ENCODE measurements at regions not wholly inside any gene's neighbourhood (a gene's known extent, or its start where the extent isn't known, plus 50 kb on each side); places are given as distances from the start of the nearest gene placed in this dataset.

DNA sequence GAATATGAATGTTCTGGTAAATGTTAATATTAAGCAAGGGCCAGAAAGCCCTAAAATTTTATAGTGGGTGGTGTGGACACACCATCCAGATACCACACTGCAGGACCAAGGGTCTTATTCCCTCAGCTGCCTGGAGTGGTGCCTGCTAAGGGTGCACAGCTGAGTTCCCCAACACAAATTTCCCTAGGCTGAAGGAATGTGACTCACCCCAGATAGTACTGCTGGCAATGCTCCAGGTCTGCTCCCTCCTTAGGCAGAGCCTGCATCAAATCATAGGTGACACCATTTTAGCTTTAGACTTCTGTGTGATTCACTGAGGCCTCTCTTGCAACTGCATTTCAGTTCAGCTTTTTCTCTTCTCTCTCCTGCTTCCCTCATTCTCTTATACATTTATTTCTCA, 321.1 kb downstream of the SATB2 start:
- DNase-seq (ENCODE audit: low read depth) = peak; percentile 58
- no peak overlapping the region for H3K4me3 ChIP-seq (ENCODE audit: low read depth, low read length)
- TF ChIP-seq, protein P1, sequence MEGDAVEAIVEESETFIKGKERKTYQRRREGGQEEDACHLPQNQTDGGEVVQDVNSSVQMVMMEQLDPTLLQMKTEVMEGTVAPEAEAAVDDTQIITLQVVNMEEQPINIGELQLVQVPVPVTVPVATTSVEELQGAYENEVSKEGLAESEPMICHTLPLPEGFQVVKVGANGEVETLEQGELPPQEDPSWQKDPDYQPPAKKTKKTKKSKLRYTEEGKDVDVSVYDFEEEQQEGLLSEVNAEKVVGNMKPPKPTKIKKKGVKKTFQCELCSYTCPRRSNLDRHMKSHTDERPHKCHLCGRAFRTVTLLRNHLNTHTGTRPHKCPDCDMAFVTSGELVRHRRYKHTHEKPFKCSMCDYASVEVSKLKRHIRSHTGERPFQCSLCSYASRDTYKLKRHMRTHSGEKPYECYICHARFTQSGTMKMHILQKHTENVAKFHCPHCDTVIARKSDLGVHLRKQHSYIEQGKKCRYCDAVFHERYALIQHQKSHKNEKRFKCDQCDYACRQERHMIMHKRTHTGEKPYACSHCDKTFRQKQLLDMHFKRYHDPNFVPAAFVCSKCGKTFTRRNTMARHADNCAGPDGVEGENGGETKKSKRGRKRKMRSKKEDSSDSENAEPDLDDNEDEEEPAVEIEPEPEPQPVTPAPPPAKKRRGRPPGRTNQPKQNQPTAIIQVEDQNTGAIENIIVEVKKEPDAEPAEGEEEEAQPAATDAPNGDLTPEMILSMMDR (IDR thresholded peaks at IDR 0.05; ENCODE audit: insufficient read depth, low read depth, low read length) = no peak

DNA sequence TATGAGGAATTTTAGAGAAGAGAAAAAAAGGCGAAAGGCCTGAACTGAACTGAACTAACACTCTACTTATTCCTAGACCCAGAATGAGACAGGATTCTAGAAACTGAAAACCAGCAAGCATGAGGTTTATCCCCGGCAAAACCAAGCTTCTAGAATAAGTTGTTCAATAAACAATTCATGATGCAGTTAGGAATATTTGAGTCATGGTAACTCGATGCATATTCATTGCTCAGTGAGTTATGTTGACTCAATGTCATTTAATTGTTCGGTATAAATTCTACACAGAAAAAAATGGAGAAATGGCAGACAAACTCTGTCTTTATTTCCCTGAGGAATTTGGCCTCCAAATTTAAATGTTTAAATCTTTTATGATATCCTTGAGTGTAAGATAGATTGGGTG, 321.5 kb downstream of the SATB2 start:
- TF ChIP-seq, protein P1 (IDR thresholded peaks at IDR 0.05; ENCODE audit: insufficient read depth, low read depth, low read length) = no peak
- H3K4me3 ChIP-seq (ENCODE audit: low read depth, low read length) = no peak overlapping the region
- DNase-seq (ENCODE audit: low read depth) = peak; percentile 3

DNA sequence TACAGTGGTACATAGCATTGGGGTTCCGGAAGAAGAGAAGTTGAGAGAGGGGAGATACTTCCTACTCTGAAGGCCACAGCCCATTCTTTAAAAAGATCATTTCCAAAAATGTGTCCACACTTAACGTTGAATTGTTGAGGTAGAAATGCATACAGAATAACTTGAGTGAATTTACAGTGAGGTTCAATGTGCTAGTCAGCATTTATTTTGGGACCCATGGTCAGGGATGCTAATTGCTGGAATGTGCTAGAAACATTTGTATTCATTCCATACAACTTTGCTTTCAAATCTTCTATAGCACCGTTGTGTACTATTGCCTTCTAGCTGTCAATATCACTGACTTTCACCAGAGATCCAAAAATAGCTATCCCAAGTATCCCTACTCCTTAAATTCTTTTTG, 325.9 kb downstream of the SATB2 start:
- H3K4me3 ChIP-seq (ENCODE audit: low read depth, low read length) = no peak overlapping the region
- TF ChIP-seq, protein P1 (IDR thresholded peaks at IDR 0.05; ENCODE audit: insufficient read depth, low read depth, low read length) = no peak
- DNase-seq (ENCODE audit: low read depth) = no peak

DNA sequence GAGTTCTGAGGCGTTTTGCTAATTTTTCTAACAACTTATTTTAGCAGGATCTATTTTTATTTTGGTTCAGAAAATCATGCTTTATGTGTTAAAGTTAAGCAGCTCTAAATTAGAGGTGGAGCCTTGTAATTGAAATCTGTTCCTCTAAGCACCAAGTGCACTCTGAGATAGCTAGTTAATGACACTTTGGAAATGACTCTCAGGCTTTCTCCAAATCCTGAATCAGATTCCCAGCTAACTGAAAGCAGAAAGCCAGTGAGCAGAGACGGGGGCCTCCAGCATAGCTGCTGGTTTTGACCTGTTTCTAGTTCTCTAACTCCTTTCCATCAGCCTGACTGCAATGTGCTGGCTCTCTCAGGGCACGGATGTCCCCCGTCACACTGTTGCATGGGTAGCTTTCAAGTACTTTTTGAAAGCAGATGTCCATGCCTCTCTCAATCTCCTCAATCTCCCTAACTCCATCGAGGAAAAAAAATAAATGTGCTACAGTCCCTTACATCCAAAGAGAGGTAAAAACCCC, 326.5 kb downstream of the SATB2 start:
- TF ChIP-seq, protein P1 (IDR thresholded peaks at IDR 0.05; ENCODE audit: insufficient read depth, low read depth, low read length) = no peak
- DNase-seq (ENCODE audit: low read depth) = no peak
- H3K4me3 ChIP-seq (ENCODE audit: low read depth, low read length) = no peak overlapping the region

DNA sequence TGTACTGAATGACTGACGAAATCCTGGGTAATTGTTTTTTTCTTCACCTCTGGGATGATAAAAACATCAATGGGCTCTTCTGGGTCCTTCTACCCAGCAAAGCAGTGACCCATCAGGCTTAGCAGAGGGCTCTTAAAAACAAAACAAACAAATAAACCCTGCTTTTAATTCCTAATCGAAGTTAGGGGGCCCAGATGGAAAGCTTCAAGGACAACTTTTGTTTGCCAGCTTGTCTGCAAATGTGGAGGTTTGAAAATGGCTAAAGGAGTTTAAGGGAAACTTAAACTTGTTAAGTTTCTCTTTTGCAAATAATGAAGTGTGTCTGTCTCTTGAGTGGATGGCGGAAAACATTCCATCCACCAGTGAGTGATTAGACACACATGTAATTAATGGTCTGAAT, 327.2 kb downstream of the SATB2 start:
- no peak overlapping the region for H3K4me3 ChIP-seq (ENCODE audit: low read depth, low read length)
- DNase-seq (ENCODE audit: low read depth) = no peak
- TF ChIP-seq, protein P1 (IDR thresholded peaks at IDR 0.05; ENCODE audit: insufficient read depth, low read depth, low read length) = no peak

DNA sequence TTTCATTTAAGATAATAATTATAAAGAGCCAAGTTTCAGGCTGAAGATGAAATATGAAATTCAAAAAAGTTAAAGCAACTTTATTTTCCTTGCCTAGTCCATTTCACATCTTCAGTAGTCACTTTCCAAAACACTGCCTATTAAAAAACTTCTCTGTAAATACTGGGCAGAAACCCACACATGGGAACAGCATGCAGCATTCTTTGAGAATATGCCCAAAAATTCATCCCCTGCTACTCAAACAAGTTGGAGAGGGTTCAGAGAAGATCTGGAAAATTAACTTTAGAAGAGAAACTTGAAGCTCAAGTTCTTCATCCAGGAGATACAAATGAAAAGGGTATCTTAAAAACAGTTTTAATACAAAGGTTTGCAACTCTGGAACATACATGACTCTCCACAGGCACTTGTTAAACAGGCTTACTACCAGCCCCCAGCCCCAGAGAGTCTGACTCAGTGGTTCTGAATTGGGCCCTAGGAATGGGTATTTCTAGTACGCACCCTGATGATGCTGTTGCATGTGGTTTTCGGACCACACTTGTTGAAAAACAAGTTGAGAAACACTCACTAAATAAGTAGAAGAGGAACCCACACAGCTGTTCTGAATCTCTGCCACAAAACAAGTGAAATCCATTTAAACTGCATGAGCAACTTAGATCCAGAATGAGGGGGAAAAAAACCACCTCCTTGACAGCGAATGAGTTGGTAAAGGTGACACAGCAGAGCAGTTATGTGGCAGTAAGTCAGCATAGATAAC, 329.1 kb downstream of the SATB2 start:
- TF ChIP-seq, protein P1 (IDR thresholded peaks at IDR 0.05; ENCODE audit: insufficient read depth, low read depth, low read length) = no peak
- no peak for DNase-seq (ENCODE audit: low read depth)
- no peak overlapping the region for H3K4me3 ChIP-seq (ENCODE audit: low read depth, low read length)
